Erythroblast (primary cell): ENCODE measurements at regions not wholly inside any gene's neighbourhood (a gene's known extent, or its start where the extent isn't known, plus 50 kb on each side); places are given as distances from the start of the nearest gene placed in this dataset.

ENCODE experiments used
- GATA1 ChIP-seq: IDR thresholded peaks from 2 replicates; pipeline ENCODE4 v1.6.1; 2011; ENCODE audit warnings: low read depth, mild to moderate bottlenecking, control low read depth, low read length, moderate library complexity
- POLR2A ChIP-seq: IDR thresholded peaks from 2 replicates; pipeline ENCODE4 v1.6.1; 2011; ENCODE audit warnings: mild to moderate bottlenecking, low read length

DNA sequence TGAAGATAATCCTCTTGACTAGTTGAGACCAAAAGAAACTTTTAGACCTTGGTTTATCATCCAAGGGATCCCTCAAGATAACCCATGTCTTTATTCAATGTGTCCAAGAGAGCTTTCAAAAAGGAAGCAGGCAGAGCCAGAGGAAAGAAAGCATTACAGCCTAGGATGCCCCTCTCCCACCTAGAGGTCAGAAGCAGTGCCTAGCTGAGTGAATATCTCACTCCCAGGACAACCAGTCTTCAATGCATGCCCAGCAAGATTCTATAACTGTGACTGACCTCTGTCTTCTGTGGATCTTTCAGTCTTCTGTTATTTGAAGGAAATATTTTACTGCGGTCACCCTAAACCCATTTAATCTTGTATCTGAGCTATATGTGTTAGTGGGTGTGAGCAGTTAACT lies 537.2 kb upstream of the CPEB2 start:
- no peak for TF ChIP-seq POLR2A
- TF ChIP-seq GATA1, result no peak
